Body of pancreas (tissue), 4 donors: ENCODE measurements at regions not wholly inside any gene's neighbourhood (a gene's known extent, or its start where the extent isn't known, plus 50 kb on each side); places are given as distances from the start of the nearest gene placed in this dataset.

ENCODE experiments used
- ATAC-seq: fragments of 150-250 bp; one replicate; pipeline ENCODE4 v1.9.1; 2016
- DNase-seq, 4 donors: peaks; one replicate each; pipeline ENCODE4 v3.0.0-alpha.2; 2019
- H3K27ac ChIP-seq, 4 donors: fragments of 200-600 bp; sonication (generic); 1 replicate in 3 of 4; 2 replicates in 1 of 4; pipeline versions ENCODE4 v1.5.1 to v1.6.1; 2016 to 2019; ENCODE audit warnings: mild to moderate bottlenecking in 1 of 4, mixed read lengths in 1 of 4, moderate library complexity in 1 of 4
- H3K27me3 ChIP-seq, 2 donors: fragments of 200-600 bp; sonication (generic); one replicate each; pipeline ENCODE4 v1.6.0; 2016; ENCODE audit warnings: mild to moderate bottlenecking in 1 of 2
- H3K36me3 ChIP-seq, 2 donors: fragments of 200-600 bp; sonication (generic); replicated peaks in 1 of 2; 2 replicates each; pipeline ENCODE4 v1.5.1; 2016; ENCODE audit warnings: low read depth in 2 of 2; ENCODE audit not compliant: insufficient read depth in 1 of 2
- H3K4me1 ChIP-seq: fragments of 200-600 bp; sonication (generic); one replicate; pipeline ENCODE4 v1.6.0; 2016
- H3K4me3 ChIP-seq, 2 donors: fragments of 200-600 bp; sonication (generic); 1 replicate in 1 of 2; 2 replicates in 1 of 2; pipeline ENCODE4 v1.5.1; 2016 to 2019
- H3K9me3 ChIP-seq, 3 donors: fragments of 200-600 bp; sonication (generic); 1 replicate in 2 of 3; 2 replicates in 1 of 3; pipeline ENCODE4 v1.5.1; 2016
- CTCF ChIP-seq, 7 experiments: fragments of 450-650 bp in 4 of 7; fragments of 200-600 bp in 3 of 7; sonication (generic) in 3 of 7; IDR thresholded peaks; one replicate each; pipeline ENCODE4 v1.5.1; 2016 to 2019; ENCODE audit warnings: antibody characterized with exemption in 7 of 7
- POLR2A ChIP-seq, 3 donors: fragments of 450-650 bp; IDR thresholded peaks; one replicate each; pipeline ENCODE4 v1.6.1; 2016; ENCODE audit warnings: antibody characterized with exemption in 3 of 3, mild to moderate bottlenecking in 2 of 3
- WGBS, 2 donors: methylation state at CpG; one replicate each; pipeline ENCODE4 v1.1.5; 2017; 5-methylcytosine and 5-hydroxymethylcytosine counted together
- intact Hi-C: fragments of 100-400 bp; cut with DNase I; formaldehyde crosslinking; loops from one replicate; pipeline ENCODE4 v1.15.1; 2023

GRCh38 chr9:118192807-118193206, 488.6 kb downstream of the TLR4 start:
- no peaks in the 10 kb centered on the region for H3K36me3 ChIP-seq
- intact Hi-C loops, result no loop called here
- 55 to 58% methylated on average over 2 of the region's 2 CpGs for WGBS, 2 donors
- no peak for DNase-seq
- no peak for ATAC-seq
- H3K4me1 ChIP-seq, result no peaks in the 10 kb centered on the region
- TF ChIP-seq CTCF (IDR thresholded peaks at IDR 0.05) (no peak), POLR2A (IDR thresholded peaks at IDR 0.05) (no peak)
- no peaks in the 10 kb centered on the region for H3K27me3 ChIP-seq
- no peak overlapping the region for H3K4me3 ChIP-seq
- peaks cover 0 to 4% (median 0%) of the 10 kb centered on the region in 3 donors for H3K9me3 ChIP-seq
- no peak overlapping the region for H3K27ac ChIP-seq

GRCh38 chr9:118209343-118209742, 505.1 kb downstream of the TLR4 start:
- no peaks in the 10 kb centered on the region for H3K27me3 ChIP-seq
- no peaks in the 10 kb centered on the region for H3K36me3 ChIP-seq
- H3K9me3 ChIP-seq, result no peaks in the 10 kb centered on the region
- DNase-seq (no peak), ATAC-seq (no peak)
- intact Hi-C loops, result no loop called here
- no peaks in the 10 kb centered on the region for H3K4me1 ChIP-seq
- TF ChIP-seq CTCF (IDR thresholded peaks at IDR 0.05) (no peak), POLR2A (IDR thresholded peaks at IDR 0.05) (no peak)
- no peak overlapping the region for H3K4me3 ChIP-seq
- H3K27ac ChIP-seq, result no peak overlapping the region

DNA sequence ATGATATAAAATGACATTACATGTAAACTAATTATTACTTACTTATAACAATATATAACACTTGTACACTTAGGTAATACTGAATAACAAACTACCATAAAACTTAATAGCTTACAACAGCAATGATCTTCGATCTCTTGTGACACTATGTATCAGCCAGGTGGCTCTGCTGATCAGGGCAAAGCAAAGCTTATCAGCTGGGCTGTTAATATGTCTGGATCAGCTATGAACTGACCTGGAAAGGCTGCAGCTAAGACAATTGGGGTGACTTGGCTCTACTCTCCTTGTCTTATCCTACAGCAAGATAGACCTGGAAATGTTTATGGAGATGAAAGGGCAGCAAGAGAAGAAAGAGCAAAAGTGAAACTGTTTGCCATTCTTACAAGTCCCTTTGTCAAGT, 511.3 kb downstream of the TLR4 start:
- Histone ChIP-seq H3K9me3 (no peaks in the 10 kb centered on the region), H3K27ac (no peak overlapping the region), H3K27me3 (no peaks in the 10 kb centered on the region), H3K36me3 (no peaks in the 10 kb centered on the region), H3K4me3 (no peak overlapping the region), H3K4me1 (no peaks in the 10 kb centered on the region)
- no peak for DNase-seq
- no peak for TF ChIP-seq POLR2A (IDR thresholded peaks at IDR 0.05)
- WGBS, 2 donors, result 34 to 55% methylated on average over 1 of the region's 1 CpG
- no peak for ATAC-seq
- intact Hi-C loops, result no loop called here

DNA sequence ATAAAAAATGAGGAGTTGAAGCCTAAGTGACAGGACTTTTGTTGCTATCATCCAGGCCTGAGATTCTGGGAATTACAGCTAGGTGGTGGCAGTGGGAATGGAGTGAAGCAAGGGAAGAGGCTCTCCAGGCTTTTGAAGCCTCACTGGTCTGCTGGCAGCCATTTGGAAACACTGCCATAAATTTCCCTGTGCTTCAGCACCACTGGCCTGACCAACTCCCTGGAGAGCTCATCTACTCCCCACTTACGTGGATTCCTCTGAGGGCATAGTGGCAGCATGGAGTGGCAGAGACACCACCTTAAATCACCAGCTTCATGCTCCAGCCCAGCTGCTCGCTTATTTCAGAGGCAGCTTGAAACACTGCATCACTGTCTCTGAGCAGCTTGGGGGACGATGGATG, 518.2 kb downstream of the TLR4 start:
- Histone ChIP-seq H3K9me3 (no peaks in the 10 kb centered on the region), H3K4me1 (no peaks in the 10 kb centered on the region), H3K27me3 (no peaks in the 10 kb centered on the region), H3K27ac (no peak overlapping the region), H3K4me3 (no peak overlapping the region), H3K36me3 (no peaks in the 10 kb centered on the region)
- ATAC-seq (no peak), DNase-seq (no peak)
- WGBS, 2 donors, result 50 to 60% methylated on average over 3 of the region's 3 CpGs
- TF ChIP-seq CTCF (IDR thresholded peaks at IDR 0.05), result no peak
- intact Hi-C loops, result no loop called here

DNA sequence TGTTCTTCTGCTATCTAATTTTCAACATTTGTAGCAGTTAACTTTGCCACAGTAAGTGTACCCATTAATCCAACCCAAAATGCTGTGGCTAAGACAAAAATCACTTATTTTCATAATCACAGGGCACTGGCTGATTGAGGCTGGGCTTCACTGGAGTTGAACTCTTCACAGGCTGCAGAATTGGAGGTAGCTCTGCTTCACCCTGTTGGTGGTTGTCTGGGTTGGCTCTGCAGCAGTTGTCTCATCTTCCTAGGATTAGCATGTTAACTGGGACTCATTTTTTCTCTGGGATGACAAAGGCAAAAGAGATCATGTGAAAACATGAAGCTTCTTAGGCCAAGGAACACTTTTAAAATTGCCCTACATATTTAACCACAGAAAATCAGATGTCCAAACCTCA, 518.9 kb downstream of the TLR4 start:
- DNase-seq, result no peak
- Histone ChIP-seq H3K27me3 (no peaks in the 10 kb centered on the region), H3K9me3 (no peaks in the 10 kb centered on the region), H3K4me3 (no peak overlapping the region), H3K36me3 (no peaks in the 10 kb centered on the region), H3K27ac (no peak overlapping the region), H3K4me1 (no peaks in the 10 kb centered on the region)
- intact Hi-C loops, result no loop called here
- ATAC-seq, result no peak
- TF ChIP-seq POLR2A (IDR thresholded peaks at IDR 0.05), result no peak

DNA sequence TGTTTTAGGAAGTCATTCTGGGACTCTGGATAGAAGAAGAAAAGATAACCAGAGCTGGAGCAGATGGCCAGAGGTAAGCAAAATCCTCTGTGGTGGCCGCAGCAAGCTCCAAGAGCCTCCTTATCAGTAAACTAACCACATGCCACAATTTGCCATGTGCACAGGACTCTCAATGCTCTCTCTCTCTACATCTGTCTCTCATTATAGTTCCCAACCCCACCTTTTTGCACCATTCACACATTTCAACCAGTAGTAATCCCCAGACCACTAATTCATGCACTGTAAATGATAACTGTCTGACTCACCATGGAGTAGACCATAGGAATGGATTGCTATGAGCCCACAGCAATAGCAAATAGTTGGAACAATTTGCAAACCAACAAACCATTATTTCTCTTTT, 526.1 kb downstream of the TLR4 start:
- intact Hi-C loops, result no loop called here
- no peak for TF ChIP-seq CTCF (IDR thresholded peaks at IDR 0.05)
- TF ChIP-seq POLR2A (IDR thresholded peaks at IDR 0.05), result no peak
- WGBS, 2 donors, result 30 to 41% methylated on average over 1 of the region's 1 CpG
- Histone ChIP-seq H3K27ac (no peak overlapping the region), H3K27me3 (no peaks in the 10 kb centered on the region), H3K4me1 (no peaks in the 10 kb centered on the region), H3K36me3 (no peaks in the 10 kb centered on the region), H3K4me3 (no peak overlapping the region), H3K9me3 (no peaks in the 10 kb centered on the region)
- no peak for DNase-seq
- ATAC-seq, result no peak
